Stimulated activated CD4-positive, alpha-beta T cell treated with anti-CD3 and anti-CD28 coated beads, Interleukin-15, amount 100 ng/mL, for 24 hours (primary cell): ENCODE measurements at regions not wholly inside any gene's neighbourhood (a gene's known extent, or its start where the extent isn't known, plus 50 kb on each side); places are given as distances from the start of the nearest gene placed in this dataset.
"Not testable (repeated sequence)": the region's sequence is repeated elsewhere in the genome, so short reads cannot be mapped to it uniquely, and the experiment has no call there.

Experiments used
- DNase-seq: peaks from one replicate; pipeline ENCODE4 v3.0.0-alpha.2; 2020

DNA sequence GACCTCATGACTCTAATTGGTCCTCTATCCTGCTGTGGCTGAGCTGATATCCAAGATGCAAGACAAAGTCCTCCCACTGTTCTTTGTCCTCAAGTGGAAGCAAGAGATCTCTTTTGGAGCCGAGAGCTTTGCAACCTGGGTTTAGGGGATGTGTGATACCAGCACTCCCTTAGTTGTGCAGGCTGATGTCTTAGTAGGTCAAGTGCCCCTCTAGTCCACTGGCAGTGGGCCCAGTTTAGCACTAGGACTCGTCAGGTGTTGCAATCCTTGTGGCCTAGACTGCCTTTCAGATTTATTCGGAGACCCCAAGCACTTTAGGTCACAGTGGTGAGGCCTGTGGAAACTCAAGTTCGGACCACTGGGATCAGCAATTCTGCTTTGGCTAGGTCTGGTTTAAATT, 64.0 kb downstream of the GPRASP3 start:
- DNase-seq, result no peak

DNA sequence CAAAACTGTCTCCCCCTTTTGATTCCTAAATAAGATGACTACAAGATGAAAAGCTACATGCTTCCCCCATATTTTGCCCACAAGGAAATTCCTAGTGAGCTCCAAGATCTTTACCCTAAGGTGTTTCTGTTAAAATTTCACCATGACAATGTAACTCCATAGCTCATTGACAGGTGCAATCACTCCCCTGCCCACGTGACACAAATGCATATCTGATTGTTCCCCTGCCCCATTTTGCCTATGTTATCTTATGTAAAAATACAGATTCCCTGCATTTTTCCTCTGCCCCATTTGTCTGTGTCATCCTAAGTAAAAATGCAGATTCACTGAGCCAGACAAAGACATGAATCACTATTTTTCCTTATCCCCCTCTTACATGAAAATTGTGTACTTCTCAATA, 66.7 kb downstream of the GPRASP3 start:
- no peak for DNase-seq

DNA sequence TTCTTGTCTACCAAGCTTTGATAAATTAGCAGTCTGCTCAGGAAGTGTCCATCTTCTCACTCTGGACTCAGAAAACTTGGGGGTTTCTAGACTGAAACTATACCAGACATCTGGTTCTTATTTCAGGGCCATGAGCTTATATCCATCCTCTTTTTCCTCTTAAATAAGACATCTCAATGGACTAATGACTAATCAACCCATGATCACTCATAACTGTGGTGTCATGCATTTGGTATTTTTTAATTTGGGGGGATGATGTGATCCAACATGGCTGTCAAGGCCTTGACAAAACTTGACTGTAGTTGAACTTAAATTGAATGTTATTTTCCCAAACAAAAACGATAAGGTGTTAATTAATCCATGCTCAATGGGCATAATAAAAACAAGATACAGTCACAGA, 87.8 kb downstream of the GPRASP3 start:
- DNase-seq, result no peak

DNA sequence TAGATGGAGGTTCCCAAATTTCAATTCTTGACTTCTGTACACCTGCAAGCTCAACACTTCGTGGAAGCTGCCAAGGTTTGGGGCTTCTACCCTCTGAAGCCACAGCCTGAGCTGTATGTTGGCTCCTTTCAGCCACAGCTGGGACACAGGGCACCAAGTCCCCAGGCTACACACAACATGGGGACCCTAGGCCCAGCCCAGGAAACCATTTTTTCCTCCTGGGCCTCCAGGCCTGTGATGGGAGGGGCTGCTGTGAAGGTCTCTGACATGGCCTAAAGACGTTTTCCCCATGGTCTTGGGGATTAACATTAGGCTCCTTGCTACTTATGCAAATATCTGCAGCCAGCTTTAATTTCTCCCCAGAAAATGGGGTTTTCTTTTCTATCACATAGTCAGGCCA, 97.7 kb downstream of the GPRASP3 start:
- DNase-seq, result not testable (repeated sequence)

DNA sequence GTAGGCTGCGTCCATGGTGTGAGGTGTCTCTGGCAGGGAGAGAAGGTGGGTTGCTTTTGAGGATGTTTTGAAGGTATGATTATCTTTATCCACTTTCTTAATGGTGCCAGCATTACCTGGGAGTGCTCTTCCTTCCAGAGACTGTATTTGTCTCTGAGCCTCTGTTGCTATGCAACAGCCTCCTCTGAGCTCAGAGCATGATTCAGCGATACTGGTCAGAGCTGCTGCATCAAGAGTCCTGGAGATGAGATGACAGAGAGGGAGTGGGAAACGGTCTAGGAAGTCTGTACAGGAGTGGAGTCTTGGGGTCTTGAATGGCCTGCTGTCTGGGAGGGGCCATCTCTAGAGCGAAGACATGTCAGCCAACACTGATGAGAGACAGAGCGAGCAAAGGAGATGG, 104.4 kb upstream of the RAB40AL start:
- DNase-seq, result no peak

DNA sequence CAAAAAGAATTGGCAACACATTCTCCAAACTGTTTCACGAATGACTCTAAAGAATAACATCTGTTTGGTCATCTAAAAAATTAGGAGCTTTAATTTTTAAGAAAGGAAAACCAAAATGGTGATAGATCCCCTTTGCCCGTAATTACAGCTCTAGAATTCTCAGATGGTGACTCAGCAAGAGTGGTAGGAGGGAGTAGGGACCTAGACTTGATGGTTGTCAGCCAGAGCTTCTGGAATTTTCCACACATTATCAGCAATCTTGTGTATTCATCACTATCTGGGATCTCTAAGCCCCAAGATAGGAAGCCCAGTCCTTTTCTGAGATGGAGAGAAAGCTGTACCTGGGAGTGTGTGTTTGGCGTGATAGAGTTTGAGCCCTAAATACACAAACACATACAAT, 103.9 kb upstream of the RAB40AL start:
- no peak for DNase-seq

DNA sequence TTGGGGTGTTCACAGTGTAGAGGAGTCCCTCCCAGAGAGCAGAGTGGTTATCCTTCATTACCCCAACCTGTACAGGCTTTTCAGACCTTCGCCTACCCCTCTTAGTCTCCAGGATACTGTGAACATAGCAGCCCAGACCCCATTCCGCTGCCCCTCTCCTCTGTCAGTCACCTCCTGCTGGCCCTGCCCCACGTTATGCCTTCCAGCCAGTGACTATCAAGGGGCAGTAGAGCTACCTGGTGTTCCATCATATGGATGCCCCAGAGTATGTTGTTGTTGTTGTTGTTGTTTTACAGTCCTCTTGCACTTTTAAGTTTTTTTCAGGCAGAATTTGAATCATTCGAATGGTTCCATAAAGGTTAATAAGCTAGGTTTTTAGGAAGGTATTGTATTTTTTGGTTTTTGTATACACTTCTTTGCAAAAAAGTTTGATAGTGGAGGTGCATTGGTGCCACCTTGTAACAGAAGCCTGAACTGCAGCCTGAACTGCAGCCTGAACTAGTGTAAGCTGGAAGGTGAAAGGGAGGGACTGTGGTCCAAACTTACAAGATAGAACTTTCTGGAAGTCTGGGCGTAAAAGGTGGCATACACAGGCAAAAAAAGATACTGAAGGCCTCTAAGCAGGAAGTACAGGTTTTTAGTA, 101.4 kb upstream of the RAB40AL start:
- peak; percentile 1 for DNase-seq

DNA sequence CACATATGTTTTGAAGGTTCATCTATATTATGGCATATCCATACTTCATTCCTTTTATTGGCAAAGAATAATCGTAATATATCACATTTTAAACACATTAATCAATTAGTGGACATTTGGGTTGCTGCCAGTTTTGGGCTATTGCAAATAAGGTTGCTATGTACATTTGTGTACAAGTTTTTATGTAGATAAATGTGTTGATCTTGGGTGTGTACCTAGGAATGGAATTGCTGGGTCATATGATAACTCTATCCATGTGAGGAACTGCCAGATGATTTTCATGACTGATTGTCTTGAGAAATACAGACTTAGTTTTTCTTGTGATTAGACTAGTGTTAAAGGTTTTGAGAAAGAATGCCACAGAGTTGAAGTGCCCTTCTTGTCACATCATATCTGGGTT, 99.2 kb upstream of the RAB40AL start:
- no peak for DNase-seq

DNA sequence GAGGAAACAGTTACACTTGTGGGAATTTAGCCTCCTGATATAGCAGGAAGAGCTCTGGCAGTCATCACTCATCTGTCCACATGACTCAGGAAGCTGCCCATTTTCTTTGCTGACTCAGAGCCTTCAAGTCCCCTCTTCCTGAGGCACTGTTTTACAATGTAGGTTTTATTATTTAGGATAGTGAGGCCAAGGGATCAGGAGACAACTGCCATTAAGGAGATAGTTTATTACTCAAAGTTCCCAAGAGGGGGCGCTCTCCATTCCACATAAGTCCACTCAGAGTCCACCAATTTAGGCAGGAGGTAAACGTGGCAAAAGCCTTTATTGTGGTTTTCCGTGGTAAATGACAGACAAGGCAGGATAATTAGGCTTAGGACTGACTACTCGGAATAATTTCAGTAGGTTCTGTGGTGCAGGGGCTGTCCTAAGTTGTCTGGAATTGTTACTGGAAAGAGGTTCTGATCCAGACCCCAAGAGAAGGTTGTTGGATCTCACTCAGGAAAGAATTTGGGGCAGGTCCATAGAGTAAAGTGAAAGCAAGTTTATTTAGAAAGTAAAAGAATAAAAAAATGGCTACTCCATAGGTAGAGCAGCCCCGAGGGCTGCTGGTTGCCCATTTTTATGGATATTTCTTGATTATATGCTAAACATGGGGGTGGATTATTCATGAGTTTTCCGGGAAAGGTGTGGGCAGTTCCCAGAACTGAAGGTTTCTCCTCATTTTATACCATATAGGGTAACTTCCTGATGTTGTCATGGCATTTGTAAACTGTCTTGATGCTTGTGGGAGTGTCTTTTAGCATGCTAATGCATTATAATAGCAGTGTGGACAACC, 96.0 kb upstream of the RAB40AL start:
- DNase-seq, result no peak

DNA sequence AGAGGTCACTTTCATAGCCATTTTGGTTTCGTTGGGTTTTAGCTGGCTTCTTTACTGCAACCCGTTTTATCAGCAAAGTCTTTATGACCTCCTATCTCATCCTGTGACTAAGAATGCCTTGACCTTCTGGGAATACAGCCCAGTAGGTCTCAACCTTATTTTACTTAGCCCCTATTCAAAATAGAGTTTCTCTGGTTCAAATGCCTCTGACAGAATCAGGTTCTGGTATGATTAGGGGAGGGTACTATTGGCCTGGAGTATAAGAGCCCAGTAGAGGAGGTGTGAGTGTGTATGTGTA, 95.4 kb upstream of the RAB40AL start:
- DNase-seq, result no peak

DNA sequence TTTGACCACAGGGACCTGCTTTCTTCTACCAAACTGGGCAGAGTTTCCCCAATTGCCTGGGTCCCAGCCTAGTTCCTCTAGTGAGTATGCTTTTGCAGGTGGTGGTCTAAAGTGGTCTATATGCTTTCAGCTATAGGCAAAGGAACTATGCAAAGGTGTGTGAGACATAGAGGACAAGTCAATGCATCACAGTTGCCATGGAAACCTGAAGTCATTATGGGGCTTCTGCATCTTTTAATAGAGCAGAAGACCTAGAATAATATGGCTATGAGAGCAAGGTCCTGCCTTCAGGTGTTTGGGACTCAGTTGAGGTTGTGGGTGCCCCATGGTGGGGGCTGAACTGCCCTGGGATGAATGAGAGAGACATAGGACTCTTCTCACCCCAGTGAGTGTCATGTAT, 92.1 kb upstream of the RAB40AL start:
- no peak for DNase-seq

DNA sequence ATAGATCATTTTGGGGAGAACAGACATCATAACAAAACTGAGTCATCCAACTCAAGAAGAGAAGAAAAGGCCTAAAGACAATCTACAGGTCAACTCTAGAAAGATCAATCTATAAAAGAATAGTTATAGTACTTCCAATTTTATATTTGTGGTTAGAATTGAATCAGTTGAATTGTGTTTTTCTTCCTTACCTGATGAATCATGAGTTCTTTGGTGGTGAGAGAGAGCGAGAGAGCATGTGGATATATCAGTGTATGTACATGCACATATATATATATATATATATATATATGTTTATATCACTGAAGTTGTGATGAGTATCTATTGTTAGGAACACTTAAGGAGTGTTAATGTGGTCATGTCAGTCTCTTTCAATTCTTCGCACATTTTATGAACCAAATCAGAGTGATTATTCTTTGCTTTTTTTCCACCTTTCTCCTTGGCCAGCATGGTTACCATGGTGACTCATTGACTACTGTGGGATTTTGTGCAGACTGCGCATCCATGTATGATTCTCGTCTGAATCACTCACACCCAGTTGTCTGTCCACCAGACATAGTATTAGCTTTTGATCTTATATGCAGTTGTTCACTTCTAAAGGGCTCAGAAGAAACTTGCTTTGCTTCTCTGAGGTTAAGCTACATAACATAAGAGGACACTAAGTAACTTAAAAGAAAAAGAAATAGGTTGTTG, 90.4 kb upstream of the RAB40AL start:
- no peak for DNase-seq

DNA sequence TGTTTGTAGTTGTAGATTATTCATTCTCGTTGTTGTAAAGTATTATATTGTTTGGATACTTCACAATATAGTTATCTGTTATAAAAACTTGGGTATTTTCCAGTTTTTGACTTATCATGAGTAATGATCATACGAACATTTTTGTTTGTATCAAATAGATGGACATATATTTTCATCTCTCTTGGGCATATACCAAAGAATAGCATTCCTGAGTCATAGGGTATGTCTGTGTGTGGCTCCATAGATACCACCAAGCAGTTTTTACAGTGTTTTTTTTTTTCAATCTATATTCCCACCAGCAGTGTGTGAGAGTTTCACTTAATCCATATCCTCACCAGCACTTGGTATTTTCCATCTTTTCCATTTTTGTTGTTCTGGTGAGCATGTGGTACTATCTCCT, 89.7 kb upstream of the RAB40AL start:
- no peak for DNase-seq

DNA sequence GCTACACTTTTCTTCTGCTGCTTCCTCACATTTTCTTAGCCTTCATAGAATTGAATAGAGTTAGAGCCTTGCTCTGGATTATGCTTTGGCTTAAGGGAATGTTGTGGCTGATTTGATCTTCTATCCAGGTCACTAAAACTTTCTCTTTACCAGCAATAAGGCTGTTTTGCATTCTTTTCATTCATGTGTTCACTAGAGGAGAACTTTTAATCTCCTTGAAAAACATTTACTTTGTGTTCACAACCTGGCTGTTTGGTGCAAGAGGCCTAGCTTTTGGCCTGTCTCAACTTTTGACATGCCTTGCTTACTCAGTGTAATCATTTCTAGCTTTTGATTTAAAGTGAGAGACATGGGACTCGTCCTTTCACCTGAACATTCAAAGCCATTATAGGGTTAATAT, 87.7 kb upstream of the RAB40AL start:
- DNase-seq, result no peak

DNA sequence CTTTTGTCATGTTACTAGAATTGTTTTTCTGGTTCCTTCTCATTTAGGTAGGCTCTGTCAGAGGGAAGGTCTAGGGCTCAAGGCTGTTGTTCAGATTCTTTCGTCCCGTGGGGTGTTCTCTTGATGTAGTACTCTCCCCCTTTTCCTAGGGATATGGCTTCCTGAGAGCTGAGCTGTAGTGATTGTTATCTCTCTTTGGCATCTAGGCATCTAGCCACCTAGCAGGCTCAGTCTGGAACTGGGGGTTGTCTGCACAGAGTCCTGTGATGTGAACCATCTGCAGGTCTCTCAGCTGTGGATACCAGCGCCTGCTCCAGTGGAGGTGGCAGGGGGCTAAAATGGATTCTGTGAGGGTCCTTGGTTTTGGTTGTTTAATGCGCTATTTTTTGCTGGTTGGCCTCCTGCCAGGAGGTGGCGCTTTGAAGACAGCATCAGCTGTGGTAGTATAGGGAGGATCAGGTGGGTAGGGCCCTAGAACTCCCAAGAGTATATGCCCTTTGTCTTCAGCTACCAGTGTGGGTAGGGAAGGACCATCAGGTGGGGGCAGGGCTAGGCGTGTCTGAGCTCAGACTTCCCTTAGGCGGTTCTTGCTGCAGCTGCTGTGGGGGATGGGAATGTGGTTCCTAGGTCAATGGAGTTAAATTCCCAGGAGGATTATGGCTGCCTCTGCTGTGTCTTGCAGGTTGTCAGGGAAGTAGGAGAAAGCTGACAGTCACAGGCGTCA, 78.1 kb upstream of the RAB40AL start:
- DNase-seq, result not testable (repeated sequence)

DNA sequence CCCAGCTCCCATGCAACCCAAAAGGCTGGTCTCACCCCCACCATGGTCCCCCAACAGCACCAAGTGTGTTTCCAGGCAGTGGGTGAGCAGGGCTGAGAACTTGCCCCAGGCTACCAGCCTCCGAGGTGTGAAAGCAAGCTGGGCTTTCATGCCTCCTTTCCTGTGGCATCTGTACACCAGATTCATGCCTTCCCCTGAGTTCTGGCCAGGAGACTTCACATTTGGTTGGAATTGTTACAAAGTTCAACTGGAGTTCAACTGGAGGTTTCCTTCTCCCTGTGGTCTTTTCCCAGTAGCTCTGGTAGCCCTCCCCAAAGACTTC, 77.6 kb upstream of the RAB40AL start:
- no peak for DNase-seq

DNA sequence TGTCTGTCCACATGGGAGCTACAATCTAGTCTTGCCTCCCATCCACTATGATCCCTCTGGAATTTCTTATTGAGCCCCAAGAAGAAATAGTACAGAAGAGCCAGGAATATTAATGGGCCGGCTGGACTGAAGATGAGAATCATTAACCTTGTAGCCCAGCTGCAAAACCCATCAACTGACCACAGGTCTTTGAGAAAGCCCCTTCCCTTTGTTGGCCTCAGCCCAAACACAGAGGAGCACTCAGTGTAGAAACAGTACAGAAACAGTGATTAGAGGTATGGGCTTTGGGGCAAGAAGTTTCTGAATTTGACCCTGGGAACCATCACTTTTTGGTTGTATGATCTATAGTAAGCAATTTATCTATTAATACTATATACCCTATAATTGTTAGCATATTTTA, 76.8 kb upstream of the RAB40AL start:
- DNase-seq, result no peak

DNA sequence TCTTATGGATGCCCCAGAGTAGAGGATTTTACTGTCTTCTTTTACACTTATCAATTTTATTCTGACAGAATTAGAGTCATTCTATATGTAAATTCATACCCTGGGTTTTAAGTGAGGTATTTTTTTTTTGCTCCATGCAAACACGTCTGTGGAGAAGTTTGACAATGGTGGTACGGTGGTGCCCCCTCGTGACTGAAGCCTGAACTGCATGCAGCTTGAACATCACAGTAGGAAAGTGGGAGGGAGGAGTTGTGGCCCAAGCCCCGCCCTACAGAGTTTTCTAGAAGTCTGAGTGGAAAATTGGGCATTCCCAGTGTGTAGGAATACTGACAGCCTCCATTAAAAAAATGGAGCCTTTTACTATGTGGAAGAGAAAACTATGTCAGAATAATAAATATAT, 73.3 kb upstream of the RAB40AL start:
- peak; percentile 80 for DNase-seq

DNA sequence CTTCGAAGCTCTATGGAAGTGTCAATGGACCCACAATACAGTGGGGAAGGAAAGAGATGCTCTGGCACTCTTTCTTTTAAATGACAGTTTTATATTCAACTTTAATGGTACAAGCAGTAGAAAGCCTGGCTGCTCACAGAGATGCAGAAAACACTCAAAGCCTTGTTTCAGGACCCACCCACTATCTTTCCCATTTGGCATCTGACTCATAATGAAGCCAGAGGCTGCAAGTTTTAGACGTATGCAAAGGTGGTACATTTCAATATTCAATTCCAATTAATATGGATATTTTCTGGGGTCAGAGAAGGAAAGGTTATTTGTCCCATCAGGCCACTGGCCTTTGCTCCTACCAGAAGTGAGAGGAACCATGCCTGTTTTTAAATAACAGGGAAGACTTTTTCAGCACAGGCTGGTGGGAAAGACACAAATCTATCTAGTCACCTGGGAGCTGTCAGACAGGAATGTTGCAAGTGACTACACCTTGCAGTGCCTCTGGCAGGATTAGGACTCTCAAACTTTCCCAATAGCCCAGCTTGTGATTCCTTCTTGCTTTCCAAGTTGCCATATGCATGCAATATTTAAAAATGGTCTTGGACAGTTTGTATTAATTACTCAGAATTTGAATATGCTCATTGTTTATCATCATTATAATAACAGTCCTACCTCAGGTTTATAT, 70.0 kb upstream of the RAB40AL start:
- no peak for DNase-seq

DNA sequence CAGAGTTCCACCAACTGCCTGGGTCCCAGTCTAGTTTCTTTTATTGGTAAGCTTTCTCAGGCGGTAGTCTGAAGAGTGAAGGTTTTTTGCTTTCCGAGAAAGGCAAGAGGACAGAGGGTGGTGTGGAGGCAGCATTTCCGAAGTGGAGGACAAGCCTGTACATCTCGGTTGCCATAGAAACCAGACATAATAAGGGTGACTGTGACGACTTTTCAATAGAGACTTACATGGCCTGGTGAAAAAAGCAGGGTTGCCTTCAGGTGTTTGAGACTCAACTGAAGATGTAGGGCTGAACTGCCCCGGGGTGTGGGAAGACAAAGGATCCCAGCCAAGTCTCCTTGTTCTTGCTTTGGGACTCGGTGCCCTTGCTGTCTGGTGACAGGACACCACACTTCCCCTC, 53.6 kb upstream of the RAB40AL start:
- no peak for DNase-seq
